Endothelial cell of umbilical vein (primary cell): ENCODE measurements at regions not wholly inside any gene's neighbourhood (a gene's known extent, or its start where the extent isn't known, plus 50 kb on each side); places are given as distances from the start of the nearest gene placed in this dataset.

ENCODE experiments used
- BruUV-seq: library from RNA; stranded (reverse); fragments of 400-500 nt; replicated peaks from 2 replicates; lab custom pipeline; 2021; lab: Mats Ljungman, UMichigan
- CTCF ChIA-PET: fragments of 300-600, 350-600 bp; sonication (Branson Sonifier 250); formaldehyde crosslinking; loops from one replicate; lab custom pipeline; 2021; ENCODE audit warnings: antibody characterized with exemption, inconsistent platforms; lab: Charles Lee
- POLR2A ChIA-PET: fragments of 300-600, 350-600 bp; sonication (Branson Sonifier 250); formaldehyde crosslinking; loops from one replicate; lab custom pipeline; 2021; ENCODE audit warnings: antibody characterized with exemption, inconsistent platforms; lab: Charles Lee
- DNase-seq: peaks from one replicate; pipeline ENCODE4 v3.0.0-alpha.2; 2011; ENCODE audit warnings: low read depth, low spot score
- FAIRE-seq: peaks from 2 replicates; lab custom pipeline; 2011; peaks lifted over from hg19 to GRCh38; lab: Jason Lieb, UNC
- H2AFZ ChIP-seq: 2 replicates; pipeline ENCODE4 v1.6.0; 2012; ENCODE audit warnings: low read depth, low read length, control low read depth, inconsistent platforms
- H3K27ac ChIP-seq: 2 replicates; pipeline ENCODE4 v1.5.1; 2011; ENCODE audit warnings: low read depth, mild to moderate bottlenecking, control low read depth, low read length, moderate library complexity; ENCODE audit not compliant: insufficient read depth
- H3K27me3 ChIP-seq, 2 experiments: 2 replicates each; pipeline versions ENCODE4 v1.6.0 to v1.6.1; 2011; ENCODE audit warnings: low read length in 2 of 2, mixed read lengths in 1 of 2; ENCODE audit not compliant: control insufficient read depth in 2 of 2, insufficient read depth in 2 of 2
- H3K36me3 ChIP-seq, 2 experiments: 2 replicates in 1 of 2; 3 replicates in 1 of 2; pipeline ENCODE4 v1.5.1; 2011; ENCODE audit warnings: low read length in 2 of 2, mild to moderate bottlenecking in 1 of 2, moderate library complexity in 1 of 2; ENCODE audit not compliant: control insufficient read depth in 2 of 2, insufficient read depth in 2 of 2; ENCODE audit errors: extremely low read depth in 1 of 2
- H3K4me1 ChIP-seq: 3 replicates; pipeline ENCODE4 v1.5.1; 2011; ENCODE audit warnings: mild to moderate bottlenecking, low read length; ENCODE audit not compliant: control insufficient read depth, insufficient read depth; ENCODE audit errors: extremely low read depth
- H3K4me2 ChIP-seq: 2 replicates; pipeline ENCODE4 v1.6.1; 2011; ENCODE audit warnings: low read length, control low read depth, mixed read lengths; ENCODE audit not compliant: insufficient read depth
- H3K4me3 ChIP-seq, 3 experiments: fragments of 200-600 bp in 1 of 3; sonication (generic), shearing (Covaris generic) in 1 of 3; replicated peaks in 1 of 3; 2 replicates each; pipeline ENCODE4 v1.5.1; 2011 to 2016; ENCODE audit warnings: control low read depth in 3 of 3, low read length in 3 of 3, mild to moderate bottlenecking in 2 of 3, inconsistent platforms in 1 of 3, low read depth in 1 of 3, moderate library complexity in 1 of 3; ENCODE audit not compliant: insufficient read depth in 1 of 3
- H3K79me2 ChIP-seq: 2 replicates; pipeline ENCODE4 v1.6.0; 2012; ENCODE audit warnings: low read length, inconsistent platforms; ENCODE audit not compliant: control insufficient read depth, insufficient read depth
- H3K9ac ChIP-seq: replicated peaks from 2 replicates; pipeline ENCODE3; 2011; ENCODE audit warnings: low read length, control low read depth; ENCODE audit not compliant: insufficient read depth; ENCODE audit errors: extremely low read depth
- H3K9me1 ChIP-seq: replicated peaks from 3 replicates; pipeline ENCODE4 v1.6.0; 2011; ENCODE audit warnings: mild to moderate bottlenecking, low read length; ENCODE audit not compliant: control insufficient read depth, insufficient read depth; ENCODE audit errors: extremely low read depth
- H3K9me3 ChIP-seq: replicated peaks from 2 replicates; pipeline ENCODE4 v1.5.1; 2012; ENCODE audit warnings: low read length, inconsistent platforms; ENCODE audit not compliant: control insufficient read depth, insufficient read depth
- H4K20me1 ChIP-seq: replicated peaks from 2 replicates; pipeline ENCODE3; 2011; ENCODE audit warnings: mild to moderate bottlenecking, low read length; ENCODE audit not compliant: control insufficient read depth, insufficient read depth; ENCODE audit errors: extremely low read depth
- EZH2 ChIP-seq: IDR thresholded peaks from 2 replicates; pipeline ENCODE4 v1.6.1; 2012; ENCODE audit warnings: borderline replicate concordance, low read depth, mild to moderate bottlenecking, moderate library complexity, low read length, inconsistent platforms; ENCODE audit not compliant: severe bottlenecking
- FOS ChIP-seq: IDR thresholded peaks from 2 replicates; pipeline ENCODE4 v1.6.1; 2011; ENCODE audit warnings: mild to moderate bottlenecking, low read length, moderate library complexity, borderline replicate concordance; ENCODE audit not compliant: insufficient read depth
- GATA2 ChIP-seq: IDR thresholded peaks from 2 replicates; pipeline ENCODE4 v1.7.0; 2011; ENCODE audit warnings: low read depth, mild to moderate bottlenecking, moderate library complexity, mixed read lengths, low read length; ENCODE audit not compliant: insufficient read length, insufficient read depth
- JUN ChIP-seq: IDR thresholded peaks from 2 replicates; pipeline ENCODE4 v1.6.1; 2011; ENCODE audit warnings: borderline replicate concordance, low read depth; ENCODE audit not compliant: insufficient read length, insufficient read depth
- MYC ChIP-seq: IDR thresholded peaks from one replicate; pipeline ENCODE4 v1.6.1; 2011; ENCODE audit warnings: mild to moderate bottlenecking, low read depth, low read length
- POLR2A ChIP-seq: IDR thresholded peaks from 2 replicates; pipeline ENCODE4 v1.6.1; 2012; ENCODE audit warnings: low read depth, mild to moderate bottlenecking, control low read depth, low read length
- POLR2AphosphoS5 ChIP-seq: IDR thresholded peaks from 2 replicates; pipeline ENCODE4 v1.6.1; 2012; ENCODE audit warnings: low read depth, mild to moderate bottlenecking, control low read depth, low read length, moderate library complexity; ENCODE audit not compliant: insufficient read depth
- dilution Hi-C: fragments of 300-500 bp; cut with MboI; formaldehyde crosslinking; loops from one replicate; pipeline ENCODE4 v1.15.0; 2019; ENCODE audit warnings: low sequenced_read_pairs; ENCODE audit not compliant: extremely low pct_ligation_motif_present
- intact Hi-C: fragments of 100-400 bp; cut with micrococcal nuclease; formaldehyde crosslinking; loops from one replicate; pipeline ENCODE4 v1.10.0; 2022
- TF ChIP-seq, protein P1 (sequence below), 2 donors: IDR thresholded peaks; 1 replicate in 1 of 2; 2 replicates in 1 of 2; pipeline ENCODE4 v1.5.1; 2011; ENCODE audit warnings: low read length in 2 of 2, mild to moderate bottlenecking in 2 of 2, moderate library complexity in 2 of 2, control low read depth in 1 of 2, inconsistent platforms in 1 of 2, low read depth in 1 of 2; ENCODE audit not compliant: insufficient read depth in 1 of 2; ENCODE audit errors: extremely low read depth in 1 of 2
- TF ChIP-seq, protein P2 (sequence below): IDR thresholded peaks from 2 replicates; pipeline ENCODE4 v1.6.1; 2011; ENCODE audit not compliant: insufficient read depth, insufficient read length

DNA sequence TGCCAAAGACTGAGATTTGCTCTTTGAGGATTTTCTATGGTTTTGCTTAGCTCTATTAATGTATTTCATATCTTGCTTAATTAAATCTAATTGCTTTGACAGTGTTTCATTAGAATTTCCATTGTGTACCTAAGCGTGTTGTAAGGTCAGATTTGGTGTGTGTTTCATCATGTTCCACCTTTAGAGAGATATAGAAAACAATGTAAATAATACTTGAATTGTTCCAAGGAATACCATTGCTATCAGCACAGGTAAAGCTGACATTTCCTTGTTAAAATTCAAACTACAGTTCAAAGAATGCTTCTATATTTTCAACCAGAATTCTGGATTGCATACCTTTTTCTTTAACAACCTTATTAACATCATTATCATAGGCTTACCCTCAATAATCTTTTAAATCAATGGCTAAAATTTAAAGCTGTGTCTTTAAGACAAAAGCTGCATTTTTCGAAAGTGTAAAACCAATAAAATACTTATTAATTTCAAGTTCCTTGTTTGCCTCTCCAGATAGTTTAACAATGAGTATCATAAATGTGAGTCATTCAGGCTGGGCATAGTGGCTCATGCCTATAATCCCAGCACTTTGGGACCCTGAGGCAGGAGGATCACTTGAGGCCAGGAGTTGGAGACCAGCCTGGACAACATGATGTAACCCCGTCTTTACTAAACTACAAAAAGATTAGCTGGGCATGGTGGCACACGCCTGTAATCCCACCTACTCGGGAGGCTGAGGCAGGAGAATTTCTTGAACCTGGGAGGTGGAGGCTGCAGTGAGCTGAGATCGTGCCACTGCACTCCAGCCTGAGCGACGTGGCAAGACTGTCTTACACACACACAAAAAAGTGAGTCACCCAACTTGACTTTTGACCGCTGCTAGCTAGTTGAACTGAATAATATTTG lies 188.0 kb upstream of the PKDCC start:
- no peak overlapping the region for H3K27ac ChIP-seq
- DNase-seq, result no peak

DNA sequence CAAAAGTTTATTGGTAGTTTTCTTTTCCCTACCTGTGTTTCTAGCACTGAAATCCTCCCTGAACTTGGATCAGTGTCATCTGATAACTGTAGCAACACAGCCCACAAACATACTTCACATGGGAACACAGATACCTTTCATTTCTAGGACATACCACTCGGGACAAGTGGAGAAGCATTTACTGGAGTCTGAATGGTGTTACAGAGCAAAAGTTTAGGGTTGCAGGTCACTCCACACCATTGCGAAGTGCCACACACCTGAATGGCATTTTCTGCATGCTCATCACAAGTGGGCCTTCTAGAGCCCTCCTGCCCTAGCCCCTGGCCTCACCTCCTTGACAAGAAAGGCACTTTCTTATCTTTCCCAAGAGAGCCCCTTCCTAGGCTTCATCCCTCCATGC lies 184.8 kb upstream of the PKDCC start:
- ChIA-PET POLR2A (no interaction called here), CTCF (interaction anchor here (1.7 to 2.8 kb wide), 2 partner anchors 10 to 224 kb away, joined by 15 read pairs; no protein-coding TSS in a partner anchor)
- dilution Hi-C loops (loop anchor here (25.0 kb wide), 1 partner anchor 224 kb away; no protein-coding TSS in a partner anchor), intact Hi-C loops (no loop called here)
- no peaks in the 10 kb centered on the region for H4K20me1 ChIP-seq
- H3K27me3 ChIP-seq, result peaks cover 2 to 3% of the 10 kb centered on the region in 2 experiments
- peaks cover 2% of the 10 kb centered on the region for H3K4me1 ChIP-seq
- no peaks in the 10 kb centered on the region for H3K79me2 ChIP-seq
- H3K9me1 ChIP-seq, result peaks cover 2% of the 10 kb centered on the region
- FAIRE-seq, result no peak
- H3K9me3 ChIP-seq, result no peaks in the 10 kb centered on the region
- DNase-seq, result no peak
- H3K27ac ChIP-seq, result no peak overlapping the region
- no peak overlapping the region for H3K4me2 ChIP-seq
- BruUV-seq, result no TSS peak
- H3K4me3 ChIP-seq, result no peak overlapping the region
- no peak for TF ChIP-seq GATA2
- no peak for TF ChIP-seq JUN
- no peak for TF ChIP-seq MYC
- TF ChIP-seq POLR2AphosphoS5, result no peak
- no peak for TF ChIP-seq POLR2A
- no peak for TF ChIP-seq FOS
- TF ChIP-seq, protein P1, sequence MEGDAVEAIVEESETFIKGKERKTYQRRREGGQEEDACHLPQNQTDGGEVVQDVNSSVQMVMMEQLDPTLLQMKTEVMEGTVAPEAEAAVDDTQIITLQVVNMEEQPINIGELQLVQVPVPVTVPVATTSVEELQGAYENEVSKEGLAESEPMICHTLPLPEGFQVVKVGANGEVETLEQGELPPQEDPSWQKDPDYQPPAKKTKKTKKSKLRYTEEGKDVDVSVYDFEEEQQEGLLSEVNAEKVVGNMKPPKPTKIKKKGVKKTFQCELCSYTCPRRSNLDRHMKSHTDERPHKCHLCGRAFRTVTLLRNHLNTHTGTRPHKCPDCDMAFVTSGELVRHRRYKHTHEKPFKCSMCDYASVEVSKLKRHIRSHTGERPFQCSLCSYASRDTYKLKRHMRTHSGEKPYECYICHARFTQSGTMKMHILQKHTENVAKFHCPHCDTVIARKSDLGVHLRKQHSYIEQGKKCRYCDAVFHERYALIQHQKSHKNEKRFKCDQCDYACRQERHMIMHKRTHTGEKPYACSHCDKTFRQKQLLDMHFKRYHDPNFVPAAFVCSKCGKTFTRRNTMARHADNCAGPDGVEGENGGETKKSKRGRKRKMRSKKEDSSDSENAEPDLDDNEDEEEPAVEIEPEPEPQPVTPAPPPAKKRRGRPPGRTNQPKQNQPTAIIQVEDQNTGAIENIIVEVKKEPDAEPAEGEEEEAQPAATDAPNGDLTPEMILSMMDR (IDR thresholded peaks at IDR 0.05; ENCODE audit: extremely low read depth in 1 of 2, insufficient read depth in 1 of 2, low read depth in 1 of 2, low read length in 2 of 2), result no peak
- TF ChIP-seq EZH2, result no peak
- TF ChIP-seq, protein P2, sequence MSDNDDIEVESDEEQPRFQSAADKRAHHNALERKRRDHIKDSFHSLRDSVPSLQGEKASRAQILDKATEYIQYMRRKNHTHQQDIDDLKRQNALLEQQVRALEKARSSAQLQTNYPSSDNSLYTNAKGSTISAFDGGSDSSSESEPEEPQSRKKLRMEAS, result no peak
- H2AFZ ChIP-seq, result no peak overlapping the region
- no peak overlapping the region for H3K9ac ChIP-seq
- H3K36me3 ChIP-seq, result no peaks in the 10 kb centered on the region

More for the DNA sequence above, 188.0 kb upstream of the PKDCC start:
- H3K4me1 ChIP-seq, result peaks cover 2% of the 10 kb centered on the region
- dilution Hi-C loops (loop anchor here (25.0 kb wide), 1 partner anchor 227 kb away; no protein-coding TSS in a partner anchor), intact Hi-C loops (no loop called here)
- no peaks in the 10 kb centered on the region for H3K9me3 ChIP-seq
- TF ChIP-seq FOS (peak; percentile 64), JUN (no peak)
- H3K9ac ChIP-seq, result no peak overlapping the region
- H3K36me3 ChIP-seq, result no peaks in the 10 kb centered on the region
- ChIA-PET CTCF (interaction anchor here (0.7 to 3.2 kb wide), 6 partner anchors 10 to 230 kb away, joined by 3 to 21 read pairs (median 5); no protein-coding TSS in a partner anchor), POLR2A (no interaction called here)
- no peak overlapping the region for H3K4me3 ChIP-seq
- no peak overlapping the region for H3K4me2 ChIP-seq
- H3K27me3 ChIP-seq, result peaks cover 0 to 3% of the 10 kb centered on the region in 2 experiments
- no peak overlapping the region for H2AFZ ChIP-seq
- no peak for FAIRE-seq
- BruUV-seq, result no TSS peak
- H4K20me1 ChIP-seq, result no peaks in the 10 kb centered on the region
- H3K79me2 ChIP-seq, result no peaks in the 10 kb centered on the region
- peaks cover 2% of the 10 kb centered on the region for H3K9me1 ChIP-seq
